Central memory CD8-positive, alpha-beta T cell (primary cell): ENCODE measurements at regions not wholly inside any gene's neighbourhood (a gene's known extent, or its start where the extent isn't known, plus 50 kb on each side); places are given as distances from the start of the nearest gene placed in this dataset.

Experiments
- ATAC-seq: fragments of 150-1000 bp; cut with Tn5 transposase; replicated peaks from 2 replicates; pipeline ENCODE4 v1.10.0; 2022; ENCODE audit warnings: mild to moderate bottlenecking, moderate FRiP score, moderate number of reproducible peaks; ENCODE audit not compliant: poor library complexity, severe bottlenecking; ENCODE audit errors: extremely low read depth
- DNase-seq, 2 donors: peaks; one replicate each; pipeline ENCODE4 v3.0.0; 2021; ENCODE audit warnings: low spot score in 2 of 2
- H3K27ac Mint-ChIP-seq: one replicate; pipeline ENCODE4 v1.8.0; 2022; ENCODE audit warnings: low read depth, mild to moderate bottlenecking, moderate library complexity, mixed read lengths
- H3K27me3 Mint-ChIP-seq: one replicate; pipeline ENCODE4 v1.8.0; 2022; ENCODE audit warnings: mixed read lengths
- H3K36me3 Mint-ChIP-seq: one replicate; pipeline ENCODE4 v1.8.0; 2022; ENCODE audit warnings: mild to moderate bottlenecking, moderate library complexity, mixed read lengths; ENCODE audit not compliant: insufficient read depth
- H3K4me1 Mint-ChIP-seq: one replicate; pipeline ENCODE4 v1.8.0; 2022; ENCODE audit warnings: mixed read lengths
- H3K4me3 Mint-ChIP-seq: one replicate; pipeline ENCODE4 v1.8.0; 2022; ENCODE audit warnings: mild to moderate bottlenecking, moderate library complexity, mixed read lengths
- H3K9me3 Mint-ChIP-seq: one replicate; pipeline ENCODE4 v1.8.0; 2022; ENCODE audit warnings: mixed read lengths

GRCh38 chr16:48105976-48106375 lies 49.8 kb downstream of the ABCC12 start:
- H3K27ac Mint-ChIP-seq: no peak overlapping the region
- no peaks in the 10 kb centered on the region for H3K9me3 Mint-ChIP-seq
- ATAC-seq (no peak), DNase-seq (no peak)
- H3K4me1 Mint-ChIP-seq: no peaks in the 10 kb centered on the region
- peaks cover 21% of the 10 kb centered on the region for H3K27me3 Mint-ChIP-seq
- no peak overlapping the region for H3K4me3 Mint-ChIP-seq
- H3K36me3 Mint-ChIP-seq: no peaks in the 10 kb centered on the region

GRCh38 chr16:48105456-48105855 lies 50.3 kb downstream of the ABCC12 start:
- ATAC-seq: no peak
- H3K4me1 Mint-ChIP-seq: no peaks in the 10 kb centered on the region
- no peaks in the 10 kb centered on the region for H3K9me3 Mint-ChIP-seq
- H3K27me3 Mint-ChIP-seq: peaks cover 21% of the 10 kb centered on the region
- H3K36me3 Mint-ChIP-seq: no peaks in the 10 kb centered on the region
- no peak overlapping the region for H3K4me3 Mint-ChIP-seq
- no peak overlapping the region for H3K27ac Mint-ChIP-seq
- no peak for DNase-seq

- DNase-seq (no peak), ATAC-seq (no peak)
- H3K27me3 Mint-ChIP-seq: peaks cover 21% of the 10 kb centered on the region
- H3K4me1 Mint-ChIP-seq: no peaks in the 10 kb centered on the region
- H3K9me3 Mint-ChIP-seq: no peaks in the 10 kb centered on the region
- H3K27ac Mint-ChIP-seq: no peak overlapping the region
- no peaks in the 10 kb centered on the region for H3K36me3 Mint-ChIP-seq
- no peak overlapping the region for H3K4me3 Mint-ChIP-seq
These were observed 52.2 kb downstream of the ABCC12 start for GRCh38 chr16:48103591-48103990.

GRCh38 chr16:48102083-48103008 lies 53.4 kb downstream of the ABCC12 start:
- ATAC-seq (no peak), DNase-seq (no peak)
- no peaks in the 10 kb centered on the region for H3K36me3 Mint-ChIP-seq
- no peak overlapping the region for H3K4me3 Mint-ChIP-seq
- peaks cover 21% of the 10 kb centered on the region for H3K27me3 Mint-ChIP-seq
- H3K9me3 Mint-ChIP-seq: no peaks in the 10 kb centered on the region
- H3K4me1 Mint-ChIP-seq: no peaks in the 10 kb centered on the region
- no peak overlapping the region for H3K27ac Mint-ChIP-seq

GRCh38 chr16:48101069-48101674 lies 54.6 kb downstream of the ABCC12 start:
- Mint-ChIP-seq H3K4me1 (no peaks in the 10 kb centered on the region), H3K4me3 (no peak overlapping the region), H3K27me3 (peaks cover 21% of the 10 kb centered on the region), H3K27ac (no peak overlapping the region), H3K9me3 (no peaks in the 10 kb centered on the region), H3K36me3 (no peaks in the 10 kb centered on the region)
- ATAC-seq (no peak), DNase-seq (no peak)

GRCh38 chr16:48099455-48099854 lies 56.3 kb downstream of the ABCC12 start:
- peaks cover 21% of the 10 kb centered on the region for H3K27me3 Mint-ChIP-seq
- no peak overlapping the region for H3K27ac Mint-ChIP-seq
- ATAC-seq (no peak), DNase-seq (no peak)
- H3K36me3 Mint-ChIP-seq: no peaks in the 10 kb centered on the region
- no peaks in the 10 kb centered on the region for H3K4me1 Mint-ChIP-seq
- no peak overlapping the region for H3K4me3 Mint-ChIP-seq
- no peaks in the 10 kb centered on the region for H3K9me3 Mint-ChIP-seq

- H3K36me3 Mint-ChIP-seq: no peaks in the 10 kb centered on the region
- H3K27me3 Mint-ChIP-seq: peaks cover 17% of the 10 kb centered on the region
- no peaks in the 10 kb centered on the region for H3K4me1 Mint-ChIP-seq
- H3K9me3 Mint-ChIP-seq: no peaks in the 10 kb centered on the region
- no peak overlapping the region for H3K27ac Mint-ChIP-seq
- ATAC-seq: no peak
- H3K4me3 Mint-ChIP-seq: no peak overlapping the region
- DNase-seq: no peak
These were observed 57.3 kb downstream of the ABCC12 start for GRCh38 chr16:48098472-48098871.

GRCh38 chr16:48091117-48091516 lies 64.7 kb downstream of the ABCC12 start:
- Mint-ChIP-seq H3K9me3 (no peaks in the 10 kb centered on the region), H3K27ac (no peak overlapping the region), H3K4me1 (no peaks in the 10 kb centered on the region), H3K4me3 (no peak overlapping the region), H3K36me3 (no peaks in the 10 kb centered on the region), H3K27me3 (peaks cover 27% of the 10 kb centered on the region)
- ATAC-seq: no peak
- DNase-seq: no peak

GRCh38 chr16:48089053-48089792 lies 66.6 kb downstream of the ABCC12 start:
- no peak for DNase-seq
- Mint-ChIP-seq H3K4me1 (no peaks in the 10 kb centered on the region), H3K4me3 (no peak overlapping the region), H3K27ac (no peak overlapping the region), H3K9me3 (no peaks in the 10 kb centered on the region), H3K27me3 (peaks cover 34% of the 10 kb centered on the region), H3K36me3 (no peaks in the 10 kb centered on the region)
- ATAC-seq: no peak

- Mint-ChIP-seq H3K27ac (no peak overlapping the region), H3K4me1 (no peaks in the 10 kb centered on the region), H3K36me3 (no peaks in the 10 kb centered on the region), H3K27me3 (peaks cover 33% of the 10 kb centered on the region), H3K4me3 (no peak overlapping the region), H3K9me3 (no peaks in the 10 kb centered on the region)
- ATAC-seq: no peak
- DNase-seq: no peak
These were observed 68.2 kb downstream of the ABCC12 start for GRCh38 chr16:48087639-48088038.

GRCh38 chr16:48086422-48086821 lies 69.4 kb downstream of the ABCC12 start:
- no peaks in the 10 kb centered on the region for H3K4me1 Mint-ChIP-seq
- H3K27me3 Mint-ChIP-seq: peaks cover 23% of the 10 kb centered on the region
- H3K9me3 Mint-ChIP-seq: no peaks in the 10 kb centered on the region
- H3K4me3 Mint-ChIP-seq: no peak overlapping the region
- no peak overlapping the region for H3K27ac Mint-ChIP-seq
- no peaks in the 10 kb centered on the region for H3K36me3 Mint-ChIP-seq
- ATAC-seq (no peak), DNase-seq (no peak)

- DNase-seq: no peak
- Mint-ChIP-seq H3K27ac (no peak overlapping the region), H3K4me3 (no peak overlapping the region), H3K27me3 (peaks cover 16% of the 10 kb centered on the region), H3K36me3 (no peaks in the 10 kb centered on the region), H3K9me3 (no peaks in the 10 kb centered on the region), H3K4me1 (no peaks in the 10 kb centered on the region)
- ATAC-seq: no peak
These were observed 70.1 kb downstream of the ABCC12 start for GRCh38 chr16:48085729-48086128.
